HEK293 (cell line): ENCODE measurements at regions not wholly inside any gene's neighbourhood (a gene's known extent, or its start where the extent isn't known, plus 50 kb on each side); places are given as distances from the start of the nearest gene placed in this dataset.

Source experiments
- CTCF ChIA-PET: fragments of 350-600 bp; formaldehyde crosslinking; extraction: SDS; loops from one replicate; lab custom pipeline; 2021; ENCODE audit warnings: antibody characterized with exemption; lab: Yijun Ruan, JAX
- POLR2A ChIA-PET: fragments of 300-600 bp; formaldehyde crosslinking; extraction: SDS; loops from one replicate; lab custom pipeline; 2020; ENCODE audit warnings: antibody characterized with exemption, inconsistent platforms; lab: Yijun Ruan, JAX
- H3K27ac ChIP-seq: fragments of 200-500 bp; sonication (Bioruptor generic); 2 replicates; pipeline ENCODE4 v1.5.1; 2014; ENCODE audit warnings: low read depth, low read length, control low read depth, inconsistent platforms; ENCODE audit errors: extremely low read depth
- H3K36me3 ChIP-seq, 2 experiments: fragments of 200-500 bp in 1 of 2; sonication (Bioruptor generic) in 1 of 2; 1 replicate in 1 of 2; 2 replicates in 1 of 2; pipeline ENCODE4 v1.5.1; 2014 to 2017; ENCODE audit warnings: inconsistent platforms in 2 of 2, low read length in 2 of 2; ENCODE audit not compliant: control insufficient read depth in 2 of 2, insufficient read depth in 1 of 2
- H3K4me1 ChIP-seq: fragments of 200-500 bp; sonication (Bioruptor generic); 2 replicates; pipeline ENCODE4 v1.5.1; 2014; ENCODE audit warnings: mild to moderate bottlenecking, low read length, inconsistent platforms; ENCODE audit not compliant: control insufficient read depth, insufficient read depth
- H3K4me3 ChIP-seq: 2 replicates; pipeline ENCODE4 v1.5.1; 2011; ENCODE audit warnings: low read depth, mild to moderate bottlenecking, control low read depth, low read length, moderate library complexity
- H3K9me3 ChIP-seq: fragments of 200-500 bp; sonication (Bioruptor generic); 2 replicates; pipeline ENCODE4 v1.5.1; 2014; ENCODE audit warnings: low read depth, low read length, inconsistent platforms; ENCODE audit not compliant: control insufficient read depth, insufficient read depth
- BCL11A ChIP-seq: fragments of 450-650 bp; formaldehyde crosslinking; IDR thresholded peaks from 2 replicates; pipeline ENCODE4 v1.5.1; 2016; ENCODE audit warnings: low read depth, missing biosample characterization, missing genetic modification characterization
- KLF7 ChIP-seq: fragments of 450-650 bp; formaldehyde crosslinking; IDR thresholded peaks from 2 replicates; pipeline ENCODE4 v1.5.1; 2016; ENCODE audit warnings: missing biosample characterization, missing genetic modification characterization, borderline replicate concordance
- OSR2 ChIP-seq: fragments of 450-650 bp; formaldehyde crosslinking; IDR thresholded peaks from 2 replicates; pipeline ENCODE4 v1.5.1; 2016; ENCODE audit warnings: missing biosample characterization, missing genetic modification characterization
- ZBTB7A ChIP-seq: fragments of 450-650 bp; formaldehyde crosslinking; IDR thresholded peaks from 2 replicates; pipeline ENCODE4 v1.5.1; 2016; ENCODE audit warnings: low read depth, missing biosample characterization, missing genetic modification characterization
- ZFP37 ChIP-seq: fragments of 450-650 bp; formaldehyde crosslinking; IDR thresholded peaks from 2 replicates; pipeline ENCODE4 v1.5.1; 2016; ENCODE audit warnings: missing biosample characterization, missing genetic modification characterization
- ZNF16 ChIP-seq: fragments of 450-650 bp; formaldehyde crosslinking; IDR thresholded peaks from 2 replicates; pipeline ENCODE4 v1.5.1; 2016; ENCODE audit warnings: low read depth, missing biosample characterization, missing genetic modification characterization
- ZNF169 ChIP-seq: fragments of 450-650 bp; formaldehyde crosslinking; IDR thresholded peaks from 2 replicates; pipeline ENCODE4 v1.5.1; 2016; ENCODE audit warnings: missing biosample characterization, missing genetic modification characterization
- ZNF19 ChIP-seq: fragments of 450-650 bp; formaldehyde crosslinking; IDR thresholded peaks from 2 replicates; pipeline ENCODE4; 2016; ENCODE audit warnings: missing biosample characterization, missing genetic modification characterization, low read depth
- ZNF2 ChIP-seq: fragments of 450-650 bp; formaldehyde crosslinking; IDR thresholded peaks from 2 replicates; pipeline ENCODE4 v1.5.1; 2016; ENCODE audit warnings: missing biosample characterization, missing genetic modification characterization
- ZNF248 ChIP-seq: fragments of 450-650 bp; formaldehyde crosslinking; IDR thresholded peaks from 2 replicates; pipeline ENCODE4 v1.5.1; 2017; ENCODE audit warnings: missing biosample characterization, missing genetic modification characterization
- ZNF274 ChIP-seq, 2 experiments: fragments of 200-500 bp in 1 of 2; fragments of 450-650 bp in 1 of 2; sonication (Bioruptor generic) in 1 of 2; formaldehyde crosslinking in 1 of 2; IDR thresholded peaks; 2 replicates each; pipeline versions ENCODE4 v1.5.1 to v1.6.1; 2014 to 2016; ENCODE audit warnings: borderline replicate concordance in 1 of 2, inconsistent platforms in 1 of 2, low read length in 1 of 2, missing biosample characterization in 1 of 2, missing genetic modification characterization in 1 of 2
- ZNF292 ChIP-seq: fragments of 450-650 bp; formaldehyde crosslinking; IDR thresholded peaks from 2 replicates; pipeline ENCODE4 v1.5.1; 2016; ENCODE audit warnings: low read depth, missing biosample characterization, missing genetic modification characterization, borderline replicate concordance
- ZNF324 ChIP-seq: fragments of 450-650 bp; formaldehyde crosslinking; IDR thresholded peaks from 2 replicates; pipeline ENCODE4 v1.5.1; 2016; ENCODE audit warnings: missing biosample characterization, missing genetic modification characterization
- ZNF391 ChIP-seq: fragments of 450-650 bp; formaldehyde crosslinking; IDR thresholded peaks from 2 replicates; pipeline ENCODE4 v1.5.1; 2016; ENCODE audit warnings: low read depth, missing biosample characterization, missing genetic modification characterization, borderline replicate concordance
- ZNF48 ChIP-seq: fragments of 450-650 bp; formaldehyde crosslinking; IDR thresholded peaks from 2 replicates; pipeline ENCODE4 v1.5.1; 2016; ENCODE audit warnings: missing biosample characterization, missing genetic modification characterization
- ZNF530 ChIP-seq: fragments of 450-650 bp; formaldehyde crosslinking; IDR thresholded peaks from 2 replicates; pipeline ENCODE4 v1.5.1; 2016; ENCODE audit warnings: low read depth, missing biosample characterization, missing genetic modification characterization
- ZNF544 ChIP-seq: fragments of 450-650 bp; formaldehyde crosslinking; IDR thresholded peaks from 2 replicates; pipeline ENCODE4 v1.5.0; 2017; ENCODE audit warnings: missing biosample characterization, missing genetic modification characterization
- ZNF558 ChIP-seq: fragments of 450-650 bp; formaldehyde crosslinking; IDR thresholded peaks from 2 replicates; pipeline ENCODE4 v1.5.1; 2016; ENCODE audit warnings: missing biosample characterization, missing genetic modification characterization
- ZNF571 ChIP-seq: fragments of 450-650 bp; formaldehyde crosslinking; IDR thresholded peaks from 2 replicates; pipeline ENCODE4 v1.5.0; 2017; ENCODE audit warnings: missing biosample characterization, missing genetic modification characterization
- ZNF600 ChIP-seq: fragments of 450-650 bp; formaldehyde crosslinking; IDR thresholded peaks from 2 replicates; pipeline ENCODE4 v1.5.1; 2016; ENCODE audit warnings: missing biosample characterization, missing genetic modification characterization
- ZNF677 ChIP-seq: fragments of 450-650 bp; IDR thresholded peaks from 2 replicates; pipeline ENCODE4 v1.5.0; 2018; ENCODE audit warnings: missing biosample characterization, mild to moderate bottlenecking, missing genetic modification characterization, moderate library complexity
- ZNF747 ChIP-seq: fragments of 450-650 bp; formaldehyde crosslinking; IDR thresholded peaks from 2 replicates; pipeline ENCODE4 v1.5.1; 2016; ENCODE audit warnings: missing biosample characterization, missing genetic modification characterization
- ZNF76 ChIP-seq: fragments of 450-650 bp; formaldehyde crosslinking; IDR thresholded peaks from 2 replicates; pipeline ENCODE4; 2016; ENCODE audit warnings: low read depth, missing biosample characterization, missing genetic modification characterization, borderline replicate concordance
- ZNF785 ChIP-seq: fragments of 450-650 bp; formaldehyde crosslinking; IDR thresholded peaks from 2 replicates; pipeline ENCODE4 v1.5.1; 2016; ENCODE audit warnings: missing biosample characterization, missing genetic modification characterization
- ZSCAN23 ChIP-seq: fragments of 450-650 bp; formaldehyde crosslinking; IDR thresholded peaks from 2 replicates; pipeline ENCODE4 v1.5.1; 2016; ENCODE audit warnings: missing biosample characterization, missing genetic modification characterization
- TF ChIP-seq, protein P1 (sequence below): fragments of 450-650 bp; formaldehyde crosslinking; IDR thresholded peaks from 2 replicates; pipeline ENCODE4 v1.5.1; 2016; ENCODE audit warnings: missing biosample characterization, missing genetic modification characterization
- TF ChIP-seq, protein P2 (sequence below): fragments of 450-650 bp; formaldehyde crosslinking; IDR thresholded peaks from 2 replicates; pipeline ENCODE4 v1.5.1; 2016; ENCODE audit warnings: missing biosample characterization, missing genetic modification characterization, low read depth
- TF ChIP-seq, protein P3 (sequence below): fragments of 450-650 bp; formaldehyde crosslinking; IDR thresholded peaks from 2 replicates; pipeline ENCODE4 v1.5.1; 2016; ENCODE audit warnings: missing biosample characterization, missing genetic modification characterization
- TF ChIP-seq, protein P4 (sequence below): fragments of 450-650 bp; formaldehyde crosslinking; IDR thresholded peaks from 2 replicates; pipeline ENCODE4 v1.5.1; 2016; ENCODE audit warnings: missing biosample characterization, missing genetic modification characterization, borderline replicate concordance

DNA sequence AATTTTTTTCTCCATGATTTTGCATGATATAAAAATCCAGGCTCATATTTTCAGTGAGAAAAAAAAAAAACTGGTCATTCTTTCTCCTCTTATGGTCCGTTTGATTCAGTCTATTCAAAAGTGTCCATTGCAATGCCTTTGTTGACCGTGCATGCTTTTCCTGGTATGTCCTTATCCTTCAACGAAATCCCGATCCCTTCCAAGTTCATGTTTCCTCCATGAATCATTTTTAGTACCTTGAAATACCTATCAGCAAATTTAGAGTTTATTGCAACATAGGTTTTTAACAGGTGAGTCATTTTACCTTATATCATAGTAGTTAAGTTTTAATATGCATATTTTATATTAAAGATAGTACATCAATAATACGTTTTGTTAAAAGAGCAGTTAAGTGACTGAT is 773.8 kb upstream of the CHD1 start:
- ChIA-PET POLR2A (no interaction called here), CTCF (interaction anchor here (0.5 kb wide), 1 partner anchor 598 kb away, joined by 3 read pairs; no protein-coding TSS in a partner anchor)
- Histone ChIP-seq H3K36me3 (no peaks in the 10 kb centered on the region), H3K4me1 (no peaks in the 10 kb centered on the region), H3K27ac (no peak overlapping the region), H3K4me3 (no peak overlapping the region), H3K9me3 (no peaks in the 10 kb centered on the region)
- no peak for TF ChIP-seq ZNF169 (tag by site-specific recombination)
- TF ChIP-seq ZNF76 (tag by site-specific recombination): no peak
- no peak for TF ChIP-seq ZBTB7A (tag by site-specific recombination)
- TF ChIP-seq ZNF785 (tag by site-specific recombination): no peak
- TF ChIP-seq, protein P1, sequence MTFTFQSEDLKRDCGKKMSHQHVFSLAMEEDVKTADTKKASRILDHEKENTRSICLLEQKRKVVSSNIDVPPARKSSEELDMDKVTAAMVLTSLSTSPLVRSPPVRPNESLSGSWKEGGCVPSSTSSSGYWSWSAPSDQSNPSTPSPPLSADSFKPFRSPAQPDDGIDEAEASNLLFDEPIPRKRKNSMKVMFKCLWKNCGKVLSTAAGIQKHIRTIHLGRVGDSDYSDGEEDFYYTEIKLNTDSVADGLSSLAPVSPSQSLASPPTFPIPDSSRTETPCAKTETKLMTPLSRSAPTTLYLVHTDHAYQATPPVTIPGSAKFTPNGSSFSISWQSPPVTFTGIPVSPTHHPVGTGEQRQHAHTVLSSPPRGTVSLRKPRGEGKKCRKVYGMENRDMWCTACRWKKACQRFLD: no peak
- no peak for TF ChIP-seq ZSCAN23 (tag by site-specific recombination)
- TF ChIP-seq ZNF558 (tag by site-specific recombination): no peak
- no peak for TF ChIP-seq KLF7 (tag by site-specific recombination)
- TF ChIP-seq OSR2 (tag by site-specific recombination): no peak
- no peak for TF ChIP-seq ZNF571 (tag by site-specific recombination)
- TF ChIP-seq ZNF19 (tag by site-specific recombination): no peak
- no peak for TF ChIP-seq ZNF600 (tag by site-specific recombination)
- no peak for TF ChIP-seq ZNF544 (tag by site-specific recombination)
- TF ChIP-seq ZNF16 (tag by site-specific recombination): no peak
- TF ChIP-seq ZNF248 (tag by site-specific recombination): no peak
- no peak for TF ChIP-seq ZNF747 (tag by site-specific recombination)
- no peak for TF ChIP-seq ZNF2 (tag by site-specific recombination)
- TF ChIP-seq ZNF530 (tag by site-specific recombination): no peak

DNA sequence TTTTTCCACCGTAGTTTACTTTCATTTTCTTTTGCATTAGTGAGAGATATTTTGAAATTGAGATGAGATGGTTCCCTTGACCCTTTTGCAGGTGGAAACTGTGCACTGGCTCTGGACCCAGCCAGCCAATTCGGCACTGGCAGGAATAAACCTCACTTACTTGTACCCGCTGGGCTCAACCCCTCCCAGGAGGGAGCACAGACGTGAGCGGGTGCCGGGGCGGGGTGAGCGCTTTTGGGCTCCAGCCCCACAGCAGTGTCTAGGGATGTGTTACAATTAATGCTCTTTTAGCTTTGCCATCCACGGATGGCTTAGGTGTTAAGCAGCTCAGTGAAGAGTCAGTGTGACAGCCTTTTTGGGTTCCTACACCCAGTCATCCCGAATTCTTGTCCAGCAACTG is 766.1 kb upstream of the CHD1 start:
- no peak for TF ChIP-seq ZNF324
- TF ChIP-seq ZFP37: no peak
- TF ChIP-seq ZNF48 (tag by site-specific recombination): no peak
- TF ChIP-seq, protein P2, sequence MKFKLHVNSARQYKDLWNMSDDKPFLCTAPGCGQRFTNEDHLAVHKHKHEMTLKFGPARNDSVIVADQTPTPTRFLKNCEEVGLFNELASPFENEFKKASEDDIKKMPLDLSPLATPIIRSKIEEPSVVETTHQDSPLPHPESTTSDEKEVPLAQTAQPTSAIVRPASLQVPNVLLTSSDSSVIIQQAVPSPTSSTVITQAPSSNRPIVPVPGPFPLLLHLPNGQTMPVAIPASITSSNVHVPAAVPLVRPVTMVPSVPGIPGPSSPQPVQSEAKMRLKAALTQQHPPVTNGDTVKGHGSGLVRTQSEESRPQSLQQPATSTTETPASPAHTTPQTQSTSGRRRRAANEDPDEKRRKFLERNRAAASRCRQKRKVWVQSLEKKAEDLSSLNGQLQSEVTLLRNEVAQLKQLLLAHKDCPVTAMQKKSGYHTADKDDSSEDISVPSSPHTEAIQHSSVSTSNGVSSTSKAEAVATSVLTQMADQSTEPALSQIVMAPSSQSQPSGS: no peak
- TF ChIP-seq, protein P3, sequence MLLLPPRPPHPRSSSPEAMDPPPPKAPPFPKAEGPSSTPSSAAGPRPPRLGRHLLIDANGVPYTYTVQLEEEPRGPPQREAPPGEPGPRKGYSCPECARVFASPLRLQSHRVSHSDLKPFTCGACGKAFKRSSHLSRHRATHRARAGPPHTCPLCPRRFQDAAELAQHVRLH (tag by site-specific recombination): no peak
- TF ChIP-seq ZSCAN23 (tag by site-specific recombination): no peak
- TF ChIP-seq ZNF391 (tag by site-specific recombination): no peak
- no peak for TF ChIP-seq ZNF2 (tag by site-specific recombination)
- no peak for TF ChIP-seq BCL11A (tag by site-specific recombination)
- TF ChIP-seq, protein P1: no peak
- no peak for TF ChIP-seq ZNF274 (IDR thresholded peaks at IDR 0.05; ENCODE audit: low read length)
- TF ChIP-seq ZNF274 (tag by site-specific recombination; IDR thresholded peaks at IDR 0.05; ENCODE audit: borderline replicate concordance): no peak
- TF ChIP-seq ZNF292: no peak
- TF ChIP-seq, protein P4, sequence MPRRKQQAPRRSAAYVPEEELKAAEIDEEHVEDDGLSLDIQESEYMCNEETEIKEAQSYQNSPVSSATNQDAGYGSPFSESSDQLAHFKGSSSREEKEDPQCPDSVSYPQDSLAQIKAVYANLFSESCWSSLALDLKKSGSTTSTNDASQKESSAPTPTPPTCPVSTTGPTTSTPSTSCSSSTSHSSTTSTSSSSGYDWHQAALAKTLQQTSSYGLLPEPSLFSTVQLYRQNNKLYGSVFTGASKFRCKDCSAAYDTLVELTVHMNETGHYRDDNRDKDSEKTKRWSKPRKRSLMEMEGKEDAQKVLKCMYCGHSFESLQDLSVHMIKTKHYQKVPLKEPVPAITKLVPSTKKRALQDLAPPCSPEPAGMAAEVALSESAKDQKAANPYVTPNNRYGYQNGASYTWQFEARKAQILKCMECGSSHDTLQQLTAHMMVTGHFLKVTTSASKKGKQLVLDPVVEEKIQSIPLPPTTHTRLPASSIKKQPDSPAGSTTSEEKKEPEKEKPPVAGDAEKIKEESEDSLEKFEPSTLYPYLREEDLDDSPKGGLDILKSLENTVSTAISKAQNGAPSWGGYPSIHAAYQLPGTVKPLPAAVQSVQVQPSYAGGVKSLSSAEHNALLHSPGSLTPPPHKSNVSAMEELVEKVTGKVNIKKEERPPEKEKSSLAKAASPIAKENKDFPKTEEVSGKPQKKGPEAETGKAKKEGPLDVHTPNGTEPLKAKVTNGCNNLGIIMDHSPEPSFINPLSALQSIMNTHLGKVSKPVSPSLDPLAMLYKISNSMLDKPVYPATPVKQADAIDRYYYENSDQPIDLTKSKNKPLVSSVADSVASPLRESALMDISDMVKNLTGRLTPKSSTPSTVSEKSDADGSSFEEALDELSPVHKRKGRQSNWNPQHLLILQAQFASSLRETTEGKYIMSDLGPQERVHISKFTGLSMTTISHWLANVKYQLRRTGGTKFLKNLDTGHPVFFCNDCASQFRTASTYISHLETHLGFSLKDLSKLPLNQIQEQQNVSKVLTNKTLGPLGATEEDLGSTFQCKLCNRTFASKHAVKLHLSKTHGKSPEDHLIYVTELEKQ: no peak
- no peak for TF ChIP-seq ZNF677 (tag by site-specific recombination)
- TF ChIP-seq, all 188 proteins: peak for 0
- ChIA-PET POLR2A (no interaction called here), CTCF (no interaction called here)
- Histone ChIP-seq H3K9me3 (no peaks in the 10 kb centered on the region), H3K27ac (no peak overlapping the region), H3K36me3 (no peaks in the 10 kb centered on the region), H3K4me1 (no peaks in the 10 kb centered on the region), H3K4me3 (no peak overlapping the region)
